ENCODE measurements at regions not wholly inside any gene's neighbourhood (a gene's known extent, or its start where the extent isn't known, plus 50 kb on each side); places are given as distances from the start of the nearest gene placed in this dataset.

DNA sequence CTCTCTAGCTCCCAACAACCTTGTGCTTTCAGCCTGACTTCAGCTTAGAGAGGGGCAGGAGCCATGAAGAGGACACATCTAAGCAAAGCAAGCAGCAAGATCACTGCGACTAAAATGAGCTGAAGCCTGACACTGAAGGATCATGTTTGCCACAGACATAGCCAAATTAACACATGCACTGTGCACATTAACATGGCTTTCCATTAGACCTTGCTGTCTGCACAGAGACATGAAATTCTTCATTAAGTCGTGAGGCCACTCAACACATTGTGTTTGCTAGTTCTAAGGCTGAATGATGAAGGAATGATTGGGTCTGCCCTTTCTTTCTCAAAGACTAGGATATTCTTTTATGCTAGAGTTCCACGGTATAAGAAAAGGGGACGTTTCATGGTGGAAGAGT lies 558.3 kb upstream of the PSMD7 start (continued):
- TF ChIP-seq, protein P1, sequence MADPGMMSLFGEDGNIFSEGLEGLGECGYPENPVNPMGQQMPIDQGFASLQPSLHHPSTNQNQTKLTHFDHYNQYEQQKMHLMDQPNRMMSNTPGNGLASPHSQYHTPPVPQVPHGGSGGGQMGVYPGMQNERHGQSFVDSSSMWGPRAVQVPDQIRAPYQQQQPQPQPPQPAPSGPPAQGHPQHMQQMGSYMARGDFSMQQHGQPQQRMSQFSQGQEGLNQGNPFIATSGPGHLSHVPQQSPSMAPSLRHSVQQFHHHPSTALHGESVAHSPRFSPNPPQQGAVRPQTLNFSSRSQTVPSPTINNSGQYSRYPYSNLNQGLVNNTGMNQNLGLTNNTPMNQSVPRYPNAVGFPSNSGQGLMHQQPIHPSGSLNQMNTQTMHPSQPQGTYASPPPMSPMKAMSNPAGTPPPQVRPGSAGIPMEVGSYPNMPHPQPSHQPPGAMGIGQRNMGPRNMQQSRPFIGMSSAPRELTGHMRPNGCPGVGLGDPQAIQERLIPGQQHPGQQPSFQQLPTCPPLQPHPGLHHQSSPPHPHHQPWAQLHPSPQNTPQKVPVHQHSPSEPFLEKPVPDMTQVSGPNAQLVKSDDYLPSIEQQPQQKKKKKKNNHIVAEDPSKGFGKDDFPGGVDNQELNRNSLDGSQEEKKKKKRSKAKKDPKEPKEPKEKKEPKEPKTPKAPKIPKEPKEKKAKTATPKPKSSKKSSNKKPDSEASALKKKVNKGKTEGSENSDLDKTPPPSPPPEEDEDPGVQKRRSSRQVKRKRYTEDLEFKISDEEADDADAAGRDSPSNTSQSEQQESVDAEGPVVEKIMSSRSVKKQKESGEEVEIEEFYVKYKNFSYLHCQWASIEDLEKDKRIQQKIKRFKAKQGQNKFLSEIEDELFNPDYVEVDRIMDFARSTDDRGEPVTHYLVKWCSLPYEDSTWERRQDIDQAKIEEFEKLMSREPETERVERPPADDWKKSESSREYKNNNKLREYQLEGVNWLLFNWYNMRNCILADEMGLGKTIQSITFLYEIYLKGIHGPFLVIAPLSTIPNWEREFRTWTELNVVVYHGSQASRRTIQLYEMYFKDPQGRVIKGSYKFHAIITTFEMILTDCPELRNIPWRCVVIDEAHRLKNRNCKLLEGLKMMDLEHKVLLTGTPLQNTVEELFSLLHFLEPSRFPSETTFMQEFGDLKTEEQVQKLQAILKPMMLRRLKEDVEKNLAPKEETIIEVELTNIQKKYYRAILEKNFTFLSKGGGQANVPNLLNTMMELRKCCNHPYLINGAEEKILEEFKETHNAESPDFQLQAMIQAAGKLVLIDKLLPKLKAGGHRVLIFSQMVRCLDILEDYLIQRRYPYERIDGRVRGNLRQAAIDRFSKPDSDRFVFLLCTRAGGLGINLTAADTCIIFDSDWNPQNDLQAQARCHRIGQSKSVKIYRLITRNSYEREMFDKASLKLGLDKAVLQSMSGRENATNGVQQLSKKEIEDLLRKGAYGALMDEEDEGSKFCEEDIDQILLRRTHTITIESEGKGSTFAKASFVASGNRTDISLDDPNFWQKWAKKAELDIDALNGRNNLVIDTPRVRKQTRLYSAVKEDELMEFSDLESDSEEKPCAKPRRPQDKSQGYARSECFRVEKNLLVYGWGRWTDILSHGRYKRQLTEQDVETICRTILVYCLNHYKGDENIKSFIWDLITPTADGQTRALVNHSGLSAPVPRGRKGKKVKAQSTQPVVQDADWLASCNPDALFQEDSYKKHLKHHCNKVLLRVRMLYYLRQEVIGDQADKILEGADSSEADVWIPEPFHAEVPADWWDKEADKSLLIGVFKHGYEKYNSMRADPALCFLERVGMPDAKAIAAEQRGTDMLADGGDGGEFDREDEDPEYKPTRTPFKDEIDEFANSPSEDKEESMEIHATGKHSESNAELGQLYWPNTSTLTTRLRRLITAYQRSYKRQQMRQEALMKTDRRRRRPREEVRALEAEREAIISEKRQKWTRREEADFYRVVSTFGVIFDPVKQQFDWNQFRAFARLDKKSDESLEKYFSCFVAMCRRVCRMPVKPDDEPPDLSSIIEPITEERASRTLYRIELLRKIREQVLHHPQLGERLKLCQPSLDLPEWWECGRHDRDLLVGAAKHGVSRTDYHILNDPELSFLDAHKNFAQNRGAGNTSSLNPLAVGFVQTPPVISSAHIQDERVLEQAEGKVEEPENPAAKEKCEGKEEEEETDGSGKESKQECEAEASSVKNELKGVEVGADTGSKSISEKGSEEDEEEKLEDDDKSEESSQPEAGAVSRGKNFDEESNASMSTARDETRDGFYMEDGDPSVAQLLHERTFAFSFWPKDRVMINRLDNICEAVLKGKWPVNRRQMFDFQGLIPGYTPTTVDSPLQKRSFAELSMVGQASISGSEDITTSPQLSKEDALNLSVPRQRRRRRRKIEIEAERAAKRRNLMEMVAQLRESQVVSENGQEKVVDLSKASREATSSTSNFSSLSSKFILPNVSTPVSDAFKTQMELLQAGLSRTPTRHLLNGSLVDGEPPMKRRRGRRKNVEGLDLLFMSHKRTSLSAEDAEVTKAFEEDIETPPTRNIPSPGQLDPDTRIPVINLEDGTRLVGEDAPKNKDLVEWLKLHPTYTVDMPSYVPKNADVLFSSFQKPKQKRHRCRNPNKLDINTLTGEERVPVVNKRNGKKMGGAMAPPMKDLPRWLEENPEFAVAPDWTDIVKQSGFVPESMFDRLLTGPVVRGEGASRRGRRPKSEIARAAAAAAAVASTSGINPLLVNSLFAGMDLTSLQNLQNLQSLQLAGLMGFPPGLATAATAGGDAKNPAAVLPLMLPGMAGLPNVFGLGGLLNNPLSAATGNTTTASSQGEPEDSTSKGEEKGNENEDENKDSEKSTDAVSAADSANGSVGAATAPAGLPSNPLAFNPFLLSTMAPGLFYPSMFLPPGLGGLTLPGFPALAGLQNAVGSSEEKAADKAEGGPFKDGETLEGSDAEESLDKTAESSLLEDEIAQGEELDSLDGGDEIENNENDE (IDR thresholded peaks at IDR 0.05; ENCODE audit: insufficient replicate concordance, low read length), result no peak
- no peak for TF ChIP-seq EZH2 (IDR thresholded peaks at IDR 0.05; ENCODE audit: low read depth, low read length, severe bottlenecking)
- TF ChIP-seq RNF2 (IDR thresholded peaks at IDR 0.05; ENCODE audit: borderline replicate concordance, low read depth, low read length, missing control alignments, poor library complexity, severe bottlenecking), result no peak

Measured in H1 (cell line).